CD4-positive, alpha-beta T cell treated with Interleukin-15 for 4 hours (primary cell): ENCODE measurements at regions not wholly inside any gene's neighbourhood (a gene's known extent, or its start where the extent isn't known, plus 50 kb on each side); places are given as distances from the start of the nearest gene placed in this dataset.

Experiments
- DNase-seq: peaks from one replicate; pipeline ENCODE4 v3.0.0-alpha.2; 2020; ENCODE audit warnings: low spot score

- DNase-seq = no peak
Measured at GRCh38 chr2:11101430-11101829, 53.8 kb upstream of the SLC66A3 start.

GRCh38 chr2:11102466-11102865 is 52.8 kb upstream of the SLC66A3 start:
- no peak for DNase-seq

- no peak for DNase-seq
Measured at GRCh38 chr2:11102956-11103860, 52.1 kb upstream of the SLC66A3 start.

GRCh38 chr2:11103984-11104793 is 51.1 kb upstream of the SLC66A3 start:
- DNase-seq = peak; percentile 2

GRCh38 chr2:11104794-11105660 is 50.2 kb upstream of the SLC66A3 start:
- no peak for DNase-seq
